ENCODE measurements at regions not wholly inside any gene's neighbourhood (a gene's known extent, or its start where the extent isn't known, plus 50 kb on each side); places are given as distances from the start of the nearest gene placed in this dataset.
A peak's percentile ranks its signal among the peaks of the same experiment; 100 is the strongest.

DNA sequence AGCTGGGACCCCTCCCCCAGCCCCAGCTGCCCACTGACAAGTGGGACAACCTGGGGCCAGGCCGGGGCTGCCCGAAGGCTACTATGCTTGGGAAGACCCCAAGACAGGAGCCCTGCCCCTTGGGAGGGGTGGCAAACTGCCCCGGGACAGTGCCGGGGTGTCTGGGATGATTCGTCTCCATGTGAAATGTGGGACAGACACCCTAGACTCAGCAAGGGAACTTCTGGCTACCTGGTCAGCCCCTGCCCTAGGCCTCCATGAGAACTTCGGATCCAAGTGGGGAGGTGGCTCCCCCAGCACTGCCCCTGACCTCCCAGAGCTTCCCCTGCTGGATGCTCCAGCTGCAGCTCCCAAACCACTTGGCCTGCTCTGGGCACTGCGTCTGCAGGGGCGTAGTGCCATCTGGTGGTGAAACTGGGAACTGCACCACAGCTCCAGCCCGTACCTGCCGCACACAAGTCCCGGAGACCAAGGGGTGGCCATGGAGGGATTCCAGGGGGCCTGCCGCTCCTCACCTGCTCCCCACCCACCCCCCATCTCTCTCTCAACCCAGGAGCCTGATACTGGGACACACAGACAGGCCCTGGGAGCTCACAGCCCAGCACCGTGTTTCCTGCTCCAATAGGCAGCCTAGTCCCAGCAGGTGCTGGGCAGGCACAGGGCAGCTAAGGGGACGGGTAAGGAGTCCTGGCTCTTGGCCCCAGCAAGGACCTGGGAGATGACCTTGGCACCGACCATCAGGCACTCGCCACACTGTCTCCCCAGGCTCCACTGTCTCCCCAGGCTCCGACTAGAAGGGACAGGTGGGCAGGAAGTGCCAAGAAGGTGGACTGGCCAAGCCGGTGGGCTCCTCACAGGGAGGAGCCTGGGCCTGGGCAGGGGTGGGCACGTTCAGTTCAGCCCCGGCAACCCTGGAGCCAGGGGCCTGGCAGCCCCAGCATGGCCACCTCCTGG lies 194.1 kb downstream of the IGLL1 start:
- 39% methylated on average over 14 of the region's 20 CpGs for WGBS (ENCODE audit: insufficient coverage)
- H3K27ac ChIP-seq (ENCODE audit: low read depth in 1 of 2, low read length in 2 of 2), result no peak overlapping the region
- no peaks in the 10 kb centered on the region for H3K36me3 ChIP-seq (replicated peaks in 1 of 2; ENCODE audit: control insufficient read depth in 1 of 2, insufficient read depth in 2 of 2, low read length in 2 of 2)
- Mint-ChIP-seq H3K4me1 (peaks cover 8% of the 10 kb centered on the region), H3K9me3 (peaks cover 0 to 4% (median 0%) of the 10 kb centered on the region in 7 donors), H3K36me3 (no peaks in the 10 kb centered on the region), H3K27ac (no peak overlapping the region), H3K27me3 (ENCODE audit: low read depth in 3 of 3) (peaks cover 0 to 7% (median 2%) of the 10 kb centered on the region in 3 donors), H3K4me3 (no peak overlapping the region)
- DNase-seq, result peak; percentile 47 to 66 (median 53)
- H3K4me2 ChIP-seq (replicated peaks; ENCODE audit: extremely low read depth, low read length, poor library complexity, severe bottlenecking), result no peak overlapping the region
- H3K4me3 ChIP-seq (replicated peaks in 1 of 3; ENCODE audit: low read depth in 2 of 3, low read length in 3 of 3), result no peak overlapping the region
- H3K9me3 ChIP-seq (replicated peaks in 1 of 2; ENCODE audit: control insufficient read depth in 1 of 2, insufficient read depth in 1 of 2, low read length in 2 of 2), result no peaks in the 10 kb centered on the region
- no peak overlapping the region for H3K9ac ChIP-seq (ENCODE audit: insufficient read depth, low read length, poor library complexity, severe bottlenecking)
- intact Hi-C loops (cut with micrococcal nuclease), result loop anchor here (5.0 to 10.0 kb wide), 2 partner anchors 211 to 214 kb away; no protein-coding TSS in a partner anchor
- H4K20me1 ChIP-seq (ENCODE audit: insufficient read depth, low read length), result no peaks in the 10 kb centered on the region
- no peak overlapping the region for H2AFZ ChIP-seq (ENCODE audit: insufficient read depth, low read depth, low read length, poor library complexity, severe bottlenecking)
- H3K79me2 ChIP-seq (ENCODE audit: insufficient read depth, low read length), result no peaks in the 10 kb centered on the region
- H3K4me1 ChIP-seq (ENCODE audit: control insufficient read depth in 1 of 2, insufficient read depth in 2 of 2, low read length in 2 of 2), result peaks cover 7% of the 10 kb centered on the region in 2 donors
- TF ChIP-seq, protein P1, sequence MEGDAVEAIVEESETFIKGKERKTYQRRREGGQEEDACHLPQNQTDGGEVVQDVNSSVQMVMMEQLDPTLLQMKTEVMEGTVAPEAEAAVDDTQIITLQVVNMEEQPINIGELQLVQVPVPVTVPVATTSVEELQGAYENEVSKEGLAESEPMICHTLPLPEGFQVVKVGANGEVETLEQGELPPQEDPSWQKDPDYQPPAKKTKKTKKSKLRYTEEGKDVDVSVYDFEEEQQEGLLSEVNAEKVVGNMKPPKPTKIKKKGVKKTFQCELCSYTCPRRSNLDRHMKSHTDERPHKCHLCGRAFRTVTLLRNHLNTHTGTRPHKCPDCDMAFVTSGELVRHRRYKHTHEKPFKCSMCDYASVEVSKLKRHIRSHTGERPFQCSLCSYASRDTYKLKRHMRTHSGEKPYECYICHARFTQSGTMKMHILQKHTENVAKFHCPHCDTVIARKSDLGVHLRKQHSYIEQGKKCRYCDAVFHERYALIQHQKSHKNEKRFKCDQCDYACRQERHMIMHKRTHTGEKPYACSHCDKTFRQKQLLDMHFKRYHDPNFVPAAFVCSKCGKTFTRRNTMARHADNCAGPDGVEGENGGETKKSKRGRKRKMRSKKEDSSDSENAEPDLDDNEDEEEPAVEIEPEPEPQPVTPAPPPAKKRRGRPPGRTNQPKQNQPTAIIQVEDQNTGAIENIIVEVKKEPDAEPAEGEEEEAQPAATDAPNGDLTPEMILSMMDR (IDR thresholded peaks at IDR 0.05), result peak; percentile 98
- no peaks in the 10 kb centered on the region for H3K27me3 ChIP-seq (ENCODE audit: control insufficient read depth in 2 of 2, insufficient read depth in 2 of 2, low read length in 2 of 2)

DNA sequence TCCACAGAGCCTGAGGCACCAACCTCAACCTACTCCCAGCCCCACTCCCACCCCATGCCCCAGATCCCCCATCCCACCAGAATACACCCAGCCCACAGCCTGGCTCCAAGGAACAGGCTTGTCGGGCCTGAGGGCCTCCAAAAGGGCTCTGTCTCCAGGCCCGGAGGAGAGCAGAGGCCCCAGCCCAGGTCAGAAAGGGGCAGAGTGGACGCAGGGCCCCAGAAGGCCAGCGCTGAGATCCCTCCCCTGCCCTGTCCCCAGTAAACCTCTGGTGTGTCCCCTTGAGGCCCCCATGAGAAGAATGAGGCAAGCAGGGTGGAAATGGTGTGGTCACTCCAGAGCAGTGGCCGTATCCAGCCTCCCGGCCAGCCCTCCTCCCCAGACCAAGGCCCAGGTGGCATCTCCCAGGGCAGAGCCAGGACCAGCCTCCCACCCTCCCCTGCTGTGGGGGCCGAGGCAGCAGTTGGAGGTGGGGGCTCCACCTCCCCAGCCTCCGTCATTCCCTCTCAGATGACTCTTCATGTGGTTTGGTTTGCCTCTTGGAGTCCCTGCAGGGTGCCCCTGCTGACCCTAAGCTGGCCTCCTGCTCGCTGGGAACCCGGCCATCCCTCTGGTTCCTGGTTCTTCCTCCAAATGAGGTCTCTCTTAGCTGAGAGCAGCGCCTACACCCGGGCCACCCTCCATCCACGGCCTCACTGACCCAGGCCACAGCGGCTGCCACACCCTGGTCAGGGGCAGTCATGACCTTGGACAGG lies 195.0 kb downstream of the IGLL1 start:
- Histone ChIP-seq H3K4me1 (ENCODE audit: control insufficient read depth in 1 of 2, insufficient read depth in 2 of 2, low read length in 2 of 2) (peaks cover 7% of the 10 kb centered on the region in 2 donors), H3K4me2 (replicated peaks; ENCODE audit: extremely low read depth, low read length, poor library complexity, severe bottlenecking) (no peak overlapping the region), H3K36me3 (replicated peaks in 1 of 2; ENCODE audit: control insufficient read depth in 1 of 2, insufficient read depth in 2 of 2, low read length in 2 of 2) (no peaks in the 10 kb centered on the region), H3K79me2 (ENCODE audit: insufficient read depth, low read length) (no peaks in the 10 kb centered on the region), H4K20me1 (ENCODE audit: insufficient read depth, low read length) (no peaks in the 10 kb centered on the region), H3K9ac (ENCODE audit: insufficient read depth, low read length, poor library complexity, severe bottlenecking) (no peak overlapping the region), H2AFZ (ENCODE audit: insufficient read depth, low read depth, low read length, poor library complexity, severe bottlenecking) (no peak overlapping the region), H3K27ac (ENCODE audit: low read depth in 1 of 2, low read length in 2 of 2) (no peak overlapping the region), H3K4me3 (replicated peaks in 1 of 3; ENCODE audit: low read depth in 2 of 3, low read length in 3 of 3) (no peak overlapping the region), H3K27me3 (ENCODE audit: control insufficient read depth in 2 of 2, insufficient read depth in 2 of 2, low read length in 2 of 2) (no peaks in the 10 kb centered on the region), H3K9me3 (replicated peaks in 1 of 2; ENCODE audit: control insufficient read depth in 1 of 2, insufficient read depth in 1 of 2, low read length in 2 of 2) (no peaks in the 10 kb centered on the region)
- peaks cover 0 to 6% (median 0%) of the 10 kb centered on the region in 7 donors for H3K9me3 Mint-ChIP-seq
- H3K4me3 Mint-ChIP-seq, result no peak overlapping the region
- DNase-seq, result no peak
- H3K27me3 Mint-ChIP-seq (ENCODE audit: low read depth in 3 of 3), result peaks cover 0 to 7% (median 2%) of the 10 kb centered on the region in 3 donors
- peaks cover 8% of the 10 kb centered on the region for H3K4me1 Mint-ChIP-seq
- H3K27ac Mint-ChIP-seq, result no peak overlapping the region
- WGBS (ENCODE audit: insufficient coverage), result 89% methylated on average over 13 of the region's 14 CpGs
- H3K36me3 Mint-ChIP-seq, result no peaks in the 10 kb centered on the region
- intact Hi-C loops (cut with micrococcal nuclease), result loop anchor here (5.0 to 10.0 kb wide), 2 partner anchors 210 to 213 kb away; no protein-coding TSS in a partner anchor
- TF ChIP-seq, protein P1 (IDR thresholded peaks at IDR 0.05), result no peak
